ENCODE measurements at regions not wholly inside any gene's neighbourhood (a gene's known extent, or its start where the extent isn't known, plus 50 kb on each side); places are given as distances from the start of the nearest gene placed in this dataset.

DNA sequence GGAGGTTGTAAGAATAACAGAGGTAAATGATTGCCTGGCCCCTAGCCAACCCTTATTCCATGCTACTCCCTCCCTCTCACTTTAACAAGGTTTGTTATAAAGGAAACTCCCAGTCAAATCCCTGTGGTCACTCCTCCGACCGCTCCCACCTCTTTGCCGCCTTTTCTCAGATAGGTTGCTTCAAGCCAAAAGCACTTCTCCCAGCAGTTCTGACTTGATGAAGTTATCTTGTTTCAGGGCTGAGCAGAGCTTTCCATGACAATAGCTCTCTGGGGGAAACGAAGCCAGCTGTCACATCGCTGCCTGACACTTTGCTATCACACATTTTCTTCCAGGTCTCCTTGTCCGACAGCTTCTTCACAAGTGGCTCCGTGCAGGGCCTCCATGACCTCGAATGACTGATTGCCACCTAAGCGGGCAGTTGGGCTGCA lies 278.6 kb downstream of the HAPSTR1 start:
- H3K4me3 ChIP-seq (ENCODE audit: low read depth in 1 of 3, low read length in 3 of 3): no peak overlapping the region
- no peaks in the 10 kb centered on the region for H3K27me3 ChIP-seq (ENCODE audit: control insufficient read depth in 4 of 4, insufficient read depth in 4 of 4, low read length in 3 of 4)
- no peaks in the 10 kb centered on the region for H3K9me3 ChIP-seq (ENCODE audit: control insufficient read depth in 4 of 4, low read length in 3 of 4)
- H3K36me3 ChIP-seq (ENCODE audit: control insufficient read depth in 4 of 4, insufficient read depth in 3 of 4, low read depth in 1 of 4, low read length in 3 of 4): no peaks in the 10 kb centered on the region
- H3K4me1 ChIP-seq (ENCODE audit: control insufficient read depth in 4 of 4, insufficient read depth in 4 of 4, low read length in 3 of 4): peaks cover 0 to 12% (median 7%) of the 10 kb centered on the region in 4 donors
- 76% methylated on average over 9 of the region's 9 CpGs for WGBS
- TF ChIP-seq, protein P1, sequence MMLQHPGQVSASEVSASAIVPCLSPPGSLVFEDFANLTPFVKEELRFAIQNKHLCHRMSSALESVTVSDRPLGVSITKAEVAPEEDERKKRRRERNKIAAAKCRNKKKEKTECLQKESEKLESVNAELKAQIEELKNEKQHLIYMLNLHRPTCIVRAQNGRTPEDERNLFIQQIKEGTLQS (IDR thresholded peaks at IDR 0.05): no peak
- TF ChIP-seq, protein P2, sequence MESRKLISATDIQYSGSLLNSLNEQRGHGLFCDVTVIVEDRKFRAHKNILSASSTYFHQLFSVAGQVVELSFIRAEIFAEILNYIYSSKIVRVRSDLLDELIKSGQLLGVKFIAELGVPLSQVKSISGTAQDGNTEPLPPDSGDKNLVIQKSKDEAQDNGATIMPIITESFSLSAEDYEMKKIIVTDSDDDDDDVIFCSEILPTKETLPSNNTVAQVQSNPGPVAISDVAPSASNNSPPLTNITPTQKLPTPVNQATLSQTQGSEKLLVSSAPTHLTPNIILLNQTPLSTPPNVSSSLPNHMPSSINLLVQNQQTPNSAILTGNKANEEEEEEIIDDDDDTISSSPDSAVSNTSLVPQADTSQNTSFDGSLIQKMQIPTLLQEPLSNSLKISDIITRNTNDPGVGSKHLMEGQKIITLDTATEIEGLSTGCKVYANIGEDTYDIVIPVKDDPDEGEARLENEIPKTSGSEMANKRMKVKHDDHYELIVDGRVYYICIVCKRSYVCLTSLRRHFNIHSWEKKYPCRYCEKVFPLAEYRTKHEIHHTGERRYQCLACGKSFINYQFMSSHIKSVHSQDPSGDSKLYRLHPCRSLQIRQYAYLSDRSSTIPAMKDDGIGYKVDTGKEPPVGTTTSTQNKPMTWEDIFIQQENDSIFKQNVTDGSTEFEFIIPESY (IDR thresholded peaks at IDR 0.05): no peak
- TF ChIP-seq GABPA (IDR thresholded peaks at IDR 0.05 in 1 of 2, conservative IDR thresholded peaks at IDR 0.05 in 1 of 2) (no peak), EGR1 (IDR thresholded peaks at IDR 0.05; ENCODE audit: low read depth in 2 of 2) (no peak), FOXA1 (IDR thresholded peaks at IDR 0.05) (no peak), HNF4A (conservative IDR thresholded peaks at IDR 0.05) (no peak), JUND (IDR thresholded peaks at IDR 0.05) (no peak), HNF4G (IDR thresholded peaks at IDR 0.05) (no peak), TAF1 (conservative IDR thresholded peaks at IDR 0.05) (no peak), SP1 (IDR thresholded peaks at IDR 0.05) (no peak), YY1 (IDR thresholded peaks at IDR 0.05) (no peak), NR2F2 (IDR thresholded peaks at IDR 0.05) (no peak), FOXA2 (IDR thresholded peaks at IDR 0.05) (no peak), RAD21 (IDR thresholded peaks at IDR 0.05) (no peak), RXRA (IDR thresholded peaks at IDR 0.05) (no peak)
- TF ChIP-seq, protein P3, sequence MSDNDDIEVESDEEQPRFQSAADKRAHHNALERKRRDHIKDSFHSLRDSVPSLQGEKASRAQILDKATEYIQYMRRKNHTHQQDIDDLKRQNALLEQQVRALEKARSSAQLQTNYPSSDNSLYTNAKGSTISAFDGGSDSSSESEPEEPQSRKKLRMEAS (IDR thresholded peaks at IDR 0.05): no peak
- TF ChIP-seq, protein P4, sequence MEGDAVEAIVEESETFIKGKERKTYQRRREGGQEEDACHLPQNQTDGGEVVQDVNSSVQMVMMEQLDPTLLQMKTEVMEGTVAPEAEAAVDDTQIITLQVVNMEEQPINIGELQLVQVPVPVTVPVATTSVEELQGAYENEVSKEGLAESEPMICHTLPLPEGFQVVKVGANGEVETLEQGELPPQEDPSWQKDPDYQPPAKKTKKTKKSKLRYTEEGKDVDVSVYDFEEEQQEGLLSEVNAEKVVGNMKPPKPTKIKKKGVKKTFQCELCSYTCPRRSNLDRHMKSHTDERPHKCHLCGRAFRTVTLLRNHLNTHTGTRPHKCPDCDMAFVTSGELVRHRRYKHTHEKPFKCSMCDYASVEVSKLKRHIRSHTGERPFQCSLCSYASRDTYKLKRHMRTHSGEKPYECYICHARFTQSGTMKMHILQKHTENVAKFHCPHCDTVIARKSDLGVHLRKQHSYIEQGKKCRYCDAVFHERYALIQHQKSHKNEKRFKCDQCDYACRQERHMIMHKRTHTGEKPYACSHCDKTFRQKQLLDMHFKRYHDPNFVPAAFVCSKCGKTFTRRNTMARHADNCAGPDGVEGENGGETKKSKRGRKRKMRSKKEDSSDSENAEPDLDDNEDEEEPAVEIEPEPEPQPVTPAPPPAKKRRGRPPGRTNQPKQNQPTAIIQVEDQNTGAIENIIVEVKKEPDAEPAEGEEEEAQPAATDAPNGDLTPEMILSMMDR (IDR thresholded peaks at IDR 0.05; ENCODE audit: low read depth, low read length, missing input control): no peak
- TF ChIP-seq, protein P5, sequence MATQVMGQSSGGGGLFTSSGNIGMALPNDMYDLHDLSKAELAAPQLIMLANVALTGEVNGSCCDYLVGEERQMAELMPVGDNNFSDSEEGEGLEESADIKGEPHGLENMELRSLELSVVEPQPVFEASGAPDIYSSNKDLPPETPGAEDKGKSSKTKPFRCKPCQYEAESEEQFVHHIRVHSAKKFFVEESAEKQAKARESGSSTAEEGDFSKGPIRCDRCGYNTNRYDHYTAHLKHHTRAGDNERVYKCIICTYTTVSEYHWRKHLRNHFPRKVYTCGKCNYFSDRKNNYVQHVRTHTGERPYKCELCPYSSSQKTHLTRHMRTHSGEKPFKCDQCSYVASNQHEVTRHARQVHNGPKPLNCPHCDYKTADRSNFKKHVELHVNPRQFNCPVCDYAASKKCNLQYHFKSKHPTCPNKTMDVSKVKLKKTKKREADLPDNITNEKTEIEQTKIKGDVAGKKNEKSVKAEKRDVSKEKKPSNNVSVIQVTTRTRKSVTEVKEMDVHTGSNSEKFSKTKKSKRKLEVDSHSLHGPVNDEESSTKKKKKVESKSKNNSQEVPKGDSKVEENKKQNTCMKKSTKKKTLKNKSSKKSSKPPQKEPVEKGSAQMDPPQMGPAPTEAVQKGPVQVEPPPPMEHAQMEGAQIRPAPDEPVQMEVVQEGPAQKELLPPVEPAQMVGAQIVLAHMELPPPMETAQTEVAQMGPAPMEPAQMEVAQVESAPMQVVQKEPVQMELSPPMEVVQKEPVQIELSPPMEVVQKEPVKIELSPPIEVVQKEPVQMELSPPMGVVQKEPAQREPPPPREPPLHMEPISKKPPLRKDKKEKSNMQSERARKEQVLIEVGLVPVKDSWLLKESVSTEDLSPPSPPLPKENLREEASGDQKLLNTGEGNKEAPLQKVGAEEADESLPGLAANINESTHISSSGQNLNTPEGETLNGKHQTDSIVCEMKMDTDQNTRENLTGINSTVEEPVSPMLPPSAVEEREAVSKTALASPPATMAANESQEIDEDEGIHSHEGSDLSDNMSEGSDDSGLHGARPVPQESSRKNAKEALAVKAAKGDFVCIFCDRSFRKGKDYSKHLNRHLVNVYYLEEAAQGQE (IDR thresholded peaks at IDR 0.05): no peak
- no peak overlapping the region for H3K27ac ChIP-seq (ENCODE audit: low read depth in 1 of 2, low read length in 2 of 2)
- no peak overlapping the region for H3K9ac ChIP-seq (ENCODE audit: low read depth in 1 of 2, low read length in 2 of 2)
- DNase-seq (ENCODE audit: low spot score): no peak

All from liver (tissue), 8 donors.